Suppressor macrophage (primary cell): ENCODE measurements at regions not wholly inside any gene's neighbourhood (a gene's known extent, or its start where the extent isn't known, plus 50 kb on each side); places are given as distances from the start of the nearest gene placed in this dataset.
A peak's percentile ranks its signal among the peaks of the same experiment; 100 is the strongest.
"Not testable (repeated sequence)": the region's sequence is repeated elsewhere in the genome, so short reads cannot be mapped to it uniquely, and the experiment has no call there.

Experiments used
- DNase-seq, 4 experiments: peaks; one replicate each; pipeline ENCODE4 v3.0.0-alpha.2; 2020 to 2022

GRCh38 chr7:69047151-69047754, 551.0 kb upstream of the AUTS2 start:
- DNase-seq, result no peak

DNA sequence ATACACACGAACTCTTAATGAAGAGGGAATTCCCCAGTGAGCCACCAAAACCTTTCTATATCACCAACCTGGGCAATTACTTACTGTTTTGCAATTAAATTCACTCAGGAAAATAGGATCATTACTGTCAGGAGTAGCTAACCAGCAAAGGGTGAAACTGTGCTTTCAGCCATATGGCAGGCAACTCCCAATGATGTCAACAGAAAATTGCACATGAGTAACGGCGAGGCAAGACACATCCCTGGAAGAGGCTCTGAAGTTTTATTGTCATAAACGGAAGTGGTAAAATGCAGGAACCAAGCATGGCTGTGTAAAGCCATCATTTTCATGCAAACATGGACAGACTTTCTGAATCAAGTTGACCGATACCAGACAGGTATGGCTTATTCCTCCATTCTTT, 548.9 kb upstream of the AUTS2 start:
- DNase-seq, result no peak

DNA sequence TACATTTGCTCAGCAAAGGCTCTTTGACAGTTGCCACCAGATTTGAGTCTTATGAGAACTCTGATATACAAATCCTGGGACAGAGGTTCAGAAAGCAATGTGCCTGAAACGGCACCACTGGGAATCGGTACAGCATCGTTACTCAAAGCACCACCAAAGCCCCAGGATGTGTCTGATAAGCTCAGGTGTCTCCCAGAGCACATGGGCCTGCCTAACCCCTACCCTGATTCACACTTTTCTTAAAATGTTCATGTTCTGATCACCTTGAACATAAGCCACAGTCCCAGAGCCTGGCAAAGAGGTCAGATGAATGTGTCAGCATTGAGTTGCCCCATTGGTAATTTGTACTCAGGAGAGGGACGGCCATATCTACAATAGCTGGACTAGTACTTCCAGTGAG, 545.8 kb upstream of the AUTS2 start:
- DNase-seq, result no peak

DNA sequence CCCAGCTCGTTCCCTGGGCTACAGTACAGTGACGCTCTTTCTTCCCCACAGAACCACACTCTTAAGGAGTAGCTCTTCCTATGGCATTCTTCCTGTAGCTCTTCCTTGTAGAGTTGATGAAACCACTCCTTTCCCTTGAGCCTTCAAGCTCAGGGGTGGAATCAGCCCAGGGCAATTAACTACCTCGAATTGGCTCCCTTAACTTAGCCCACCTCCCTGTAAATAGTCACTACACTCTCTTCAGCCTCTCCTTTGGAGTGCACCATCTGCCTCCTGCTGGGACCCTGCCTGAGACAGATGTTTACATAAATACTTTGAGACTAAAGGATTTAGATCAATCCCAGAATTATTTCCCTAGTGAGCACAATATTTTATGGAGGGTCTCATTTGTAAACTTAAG, 537.8 kb upstream of the AUTS2 start:
- DNase-seq, result no peak

DNA sequence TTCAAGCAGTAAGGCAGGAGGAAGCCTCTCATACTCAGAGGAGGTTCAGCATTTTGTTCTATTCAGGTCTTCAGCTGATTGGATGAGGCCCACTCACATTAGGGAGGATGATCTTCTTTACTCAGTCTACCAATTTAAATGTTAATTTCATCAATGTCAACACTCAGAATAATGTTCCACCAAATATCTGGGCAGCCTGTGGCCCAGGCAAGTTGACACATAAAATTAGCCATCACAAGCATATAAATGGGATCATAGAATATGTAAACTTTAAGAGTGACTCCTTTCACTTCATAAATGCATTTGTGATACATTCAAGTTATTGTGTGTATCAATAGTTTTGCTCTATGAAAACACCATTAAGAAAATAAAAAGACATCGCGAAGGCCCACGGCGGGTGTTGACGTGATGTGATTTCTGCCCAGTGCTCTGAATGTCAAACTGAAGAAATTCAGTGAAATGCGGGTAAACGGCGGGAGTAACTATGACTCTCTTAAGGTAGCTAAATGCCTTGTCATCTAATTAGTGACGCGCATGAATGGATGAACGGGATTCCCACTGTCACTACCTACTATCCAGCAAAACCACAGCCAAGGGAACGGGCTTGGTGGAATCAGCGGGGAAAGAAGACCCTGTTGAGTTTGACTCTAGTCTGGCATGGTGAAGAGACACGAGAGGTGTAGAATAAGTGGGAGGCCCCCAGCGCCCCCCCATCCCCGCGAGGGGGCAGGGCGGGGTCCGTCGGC, 536.1 kb upstream of the AUTS2 start:
- peak in 1 of 4 experiments; percentile 1 for DNase-seq

DNA sequence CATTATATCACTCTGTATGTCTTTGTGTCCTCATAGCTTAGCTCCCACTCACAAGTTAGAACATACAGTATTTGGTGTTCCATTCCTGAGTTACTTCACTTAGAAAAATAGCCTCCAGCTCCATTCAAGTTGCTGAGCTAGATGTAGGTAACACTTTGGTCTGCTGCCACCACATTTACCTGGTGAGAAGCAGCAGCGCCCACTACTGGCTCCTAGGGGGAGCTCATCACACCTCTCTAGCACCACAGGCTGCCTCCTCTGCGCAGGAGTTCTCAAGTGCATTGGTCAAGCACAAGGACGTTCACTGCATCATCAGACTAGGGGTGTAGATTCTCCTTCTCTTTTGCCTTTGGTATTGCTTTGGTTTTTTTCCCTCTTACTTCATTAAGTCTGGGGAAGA, 530.9 kb upstream of the AUTS2 start:
- DNase-seq, result no peak

- DNase-seq, result no peak
Measured at GRCh38 chr7:69070476-69070875, 527.8 kb upstream of the AUTS2 start.

DNA sequence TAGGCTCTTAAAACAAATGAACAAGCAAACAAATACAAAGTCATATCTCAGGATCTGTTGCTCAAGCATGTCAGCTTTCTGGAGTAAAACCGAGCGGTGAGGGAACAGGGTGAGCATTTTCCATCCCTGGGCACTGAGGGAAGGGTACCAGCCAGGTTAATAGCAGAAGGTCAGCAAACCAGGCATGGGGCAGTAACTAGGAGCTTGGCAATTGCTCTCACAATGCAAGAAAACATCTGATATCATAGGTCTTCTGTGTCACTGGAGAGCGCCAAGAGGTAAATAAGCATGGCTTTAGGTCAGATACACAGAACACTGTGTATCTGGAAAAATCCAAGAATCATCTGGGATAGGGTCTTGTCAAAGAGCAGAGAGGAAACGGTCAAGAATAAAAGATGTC, 521.7 kb upstream of the AUTS2 start:
- no peak for DNase-seq

- no peak for DNase-seq
Measured at GRCh38 chr7:69078997-69079769, 519.1 kb upstream of the AUTS2 start.

DNA sequence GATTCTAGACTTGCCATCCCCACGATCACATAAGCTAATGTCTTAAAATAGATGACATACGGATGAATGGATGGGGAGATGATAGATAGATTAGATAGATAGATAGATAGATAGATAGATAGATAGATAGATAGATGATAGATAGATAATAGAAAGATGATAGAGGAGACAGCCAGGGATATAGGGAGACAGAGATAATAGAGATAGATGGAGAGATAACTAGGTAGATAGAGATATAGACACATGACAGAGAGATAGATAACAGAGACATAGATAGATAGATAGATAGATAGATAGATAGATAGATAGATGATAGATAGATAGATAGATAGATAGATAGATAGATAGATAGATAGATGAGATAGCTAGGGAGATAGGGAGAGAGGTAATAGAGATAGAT, 511.0 kb upstream of the AUTS2 start:
- DNase-seq, result not testable (repeated sequence)

- no peak for DNase-seq
Measured at GRCh38 chr7:69088185-69088584, 510.1 kb upstream of the AUTS2 start.

DNA sequence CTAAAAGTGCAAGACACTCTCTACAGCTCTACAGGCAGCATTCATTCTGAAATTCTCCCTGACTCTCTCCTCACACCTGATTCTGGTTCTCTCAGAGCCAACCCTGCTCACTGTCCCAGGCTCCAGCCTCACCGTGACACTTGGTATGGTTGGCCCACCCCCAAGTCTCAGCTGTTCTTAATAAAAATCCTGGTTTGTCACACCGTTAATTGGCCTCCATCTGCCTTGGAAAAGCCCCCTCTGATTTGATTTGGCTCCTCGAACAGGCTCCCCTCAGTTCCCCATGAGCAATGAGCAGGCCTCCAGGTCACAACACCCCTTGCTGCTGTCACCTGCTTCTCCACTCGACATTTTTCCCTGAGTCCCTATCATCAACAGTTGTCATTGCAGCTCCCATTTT, 507.3 kb upstream of the AUTS2 start:
- DNase-seq, result no peak

DNA sequence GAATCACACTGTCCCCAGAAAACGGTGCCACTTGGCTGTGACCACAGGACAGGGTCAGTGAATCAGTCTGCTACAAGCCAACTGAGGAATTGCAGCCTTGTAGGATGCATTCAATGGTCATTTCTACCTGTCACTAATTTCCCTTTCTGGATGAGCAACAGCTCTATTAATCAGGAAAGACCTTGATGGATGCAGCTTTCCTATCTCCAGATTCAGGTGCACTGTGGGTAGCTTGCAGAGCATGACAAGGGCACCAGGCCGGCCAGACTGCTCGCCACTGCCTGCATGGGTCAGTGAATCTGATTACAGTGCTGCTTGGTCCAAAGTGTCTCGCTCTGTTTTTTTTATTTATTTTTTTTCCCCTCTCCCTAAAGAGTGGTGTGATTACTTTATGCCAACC, 506.8 kb upstream of the AUTS2 start:
- DNase-seq, result no peak

- no peak for DNase-seq
Measured at GRCh38 chr7:69095127-69095526, 503.1 kb upstream of the AUTS2 start.

DNA sequence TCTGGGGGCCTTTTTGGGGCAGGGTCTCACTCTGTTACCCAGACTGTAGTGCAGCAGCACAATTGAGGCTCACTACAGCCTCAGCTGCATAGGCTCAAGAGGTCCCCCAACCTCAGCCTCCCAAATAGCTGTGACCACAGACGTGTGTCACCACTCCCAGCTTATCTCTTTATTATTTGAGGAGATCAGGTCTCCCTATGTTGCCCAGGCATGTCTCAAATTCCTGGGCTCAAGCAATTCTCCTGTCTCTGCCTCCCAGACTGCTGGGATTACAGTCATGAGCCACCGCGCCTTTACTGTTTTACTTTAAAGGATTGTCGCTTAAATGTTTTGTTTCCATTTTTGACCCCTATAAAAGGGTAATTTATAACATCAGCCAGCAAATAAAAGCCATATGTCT, 502.6 kb upstream of the AUTS2 start:
- no peak for DNase-seq

GRCh38 chr7:69104023-69104422, 494.3 kb upstream of the AUTS2 start:
- no peak for DNase-seq

DNA sequence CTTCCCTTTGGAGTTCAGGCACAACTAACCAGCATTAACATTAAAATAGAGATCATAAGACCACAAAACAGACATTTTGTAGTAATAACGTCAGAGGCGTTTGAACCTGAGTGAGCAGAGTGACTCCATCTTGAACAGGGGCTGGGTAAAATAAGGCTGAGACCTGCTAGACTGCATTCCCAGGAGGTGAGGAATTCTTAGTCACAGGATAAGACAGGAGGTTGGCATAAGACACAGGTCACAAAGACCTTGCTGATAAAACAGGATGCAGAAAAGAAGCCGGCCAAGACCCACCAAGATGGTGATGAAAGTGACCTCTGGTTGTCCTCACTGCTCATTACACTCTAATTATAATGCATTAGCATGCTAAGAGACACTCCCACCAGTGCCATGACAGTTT, 493.2 kb upstream of the AUTS2 start:
- no peak for DNase-seq

- DNase-seq, result no peak
Measured at GRCh38 chr7:69105981-69106380, 492.3 kb upstream of the AUTS2 start.

DNA sequence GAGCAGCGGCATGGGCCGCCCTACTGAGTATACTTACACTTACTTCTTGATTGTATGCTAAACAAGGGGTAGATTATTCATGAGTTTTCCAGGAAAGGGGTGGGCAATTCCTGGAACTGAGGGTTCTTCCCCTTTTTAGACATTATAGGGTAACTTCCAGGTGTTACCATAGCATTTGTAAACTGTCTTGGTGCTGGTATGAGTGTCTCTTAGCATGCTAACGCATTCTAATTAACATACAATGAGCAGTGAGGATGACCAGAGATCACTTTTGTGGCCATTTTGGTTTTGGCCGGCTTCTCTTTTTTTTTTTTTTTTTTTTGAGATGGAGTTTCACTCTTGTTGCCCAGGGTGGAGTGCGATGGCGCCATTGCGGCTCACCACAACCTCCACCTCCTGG, 491.8 kb upstream of the AUTS2 start:
- DNase-seq, result not testable (repeated sequence)

- DNase-seq, result not testable (repeated sequence)
Measured at GRCh38 chr7:69106946-69107345, 491.3 kb upstream of the AUTS2 start.

GRCh38 chr7:69108097-69108496, 490.2 kb upstream of the AUTS2 start:
- DNase-seq, result no peak

DNA sequence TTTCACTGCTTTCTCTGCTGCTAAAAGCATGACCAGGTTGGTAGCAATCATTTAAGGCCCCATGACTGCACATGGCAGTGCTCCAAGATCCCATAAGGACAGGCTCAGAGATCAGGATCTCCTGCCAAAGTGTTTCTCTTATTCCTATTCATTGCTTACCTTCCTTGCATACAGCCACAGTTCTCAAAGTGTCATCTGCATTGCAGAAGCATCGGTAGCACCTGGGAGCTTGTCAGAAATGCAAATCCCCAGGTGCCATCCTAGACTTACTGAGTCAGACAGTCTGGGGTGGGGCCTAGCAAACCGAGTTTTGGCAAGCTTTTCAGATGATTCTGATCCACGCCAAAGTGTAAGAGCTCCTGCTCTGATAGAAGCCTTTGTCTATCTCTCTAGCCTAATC, 489.0 kb upstream of the AUTS2 start:
- no peak for DNase-seq

- DNase-seq, result no peak
Measured at GRCh38 chr7:69109879-69110278, 488.4 kb upstream of the AUTS2 start.

GRCh38 chr7:69110450-69111050, 487.7 kb upstream of the AUTS2 start:
- no peak for DNase-seq
